T-cell (primary cell): ENCODE measurements at regions not wholly inside any gene's neighbourhood (a gene's known extent, or its start where the extent isn't known, plus 50 kb on each side); places are given as distances from the start of the nearest gene placed in this dataset.

Experiments used
- ATAC-seq, 4 experiments: fragments of 200-7000 bp in 3 of 4; fragments of 150-1000 bp in 1 of 4; cut with Tn5 transposase; replicated peaks in 1 of 4; 1 replicate in 3 of 4; 2 replicates in 1 of 4; pipeline ENCODE4 v1.10.0; 2021; ENCODE audit warnings: moderate library complexity in 3 of 4, mild to moderate bottlenecking in 2 of 4, moderate number of reproducible peaks in 1 of 4
- CTCF ChIA-PET, 2 donors: fragments of 300-600 bp; sonication (Branson Sonifier 250); formaldehyde crosslinking; loops; one replicate each; lab custom pipeline; 2022; ENCODE audit warnings: antibody characterized with exemption in 2 of 2; lab: Charles Lee
- POLR2A ChIA-PET, 2 donors: fragments of 300-600 bp; sonication (Branson Sonifier 250); formaldehyde crosslinking; loops; one replicate each; lab custom pipeline; 2022; ENCODE audit warnings: antibody characterized with exemption in 2 of 2; lab: Charles Lee
- DNase-seq, 35 experiments: peaks; one replicate each; pipeline versions ENCODE4 v3.0.0 to v3.0.0-alpha.2; 2013 to 2023
- H3K27ac ChIP-seq: one replicate; pipeline ENCODE4 v1.5.1; 2013; ENCODE audit warnings: low read length
- H3K27me3 ChIP-seq, 2 experiments: replicated peaks in 1 of 2; 1 replicate in 1 of 2; 2 replicates in 1 of 2; pipeline versions ENCODE4 v1.6.1 to v1.7.0; 2013; ENCODE audit warnings: low read length in 1 of 2, mixed read lengths in 1 of 2; ENCODE audit not compliant: control insufficient read depth in 2 of 2, insufficient read depth in 2 of 2; ENCODE audit errors: extremely low read depth in 1 of 2
- H3K36me3 ChIP-seq, 2 donors: 1 replicate in 1 of 2; 2 replicates in 1 of 2; pipeline versions ENCODE4 v1.6.1 to v1.7.0; 2013; ENCODE audit warnings: low read length in 1 of 2; ENCODE audit not compliant: control insufficient read depth in 2 of 2, insufficient read depth in 1 of 2; ENCODE audit errors: extremely low read depth in 1 of 2
- H3K4me1 ChIP-seq, 2 experiments: 1 replicate in 1 of 2; 2 replicates in 1 of 2; pipeline versions ENCODE4 v1.6.1 to v1.7.0; 2013; ENCODE audit warnings: low read length in 2 of 2, mixed read lengths in 1 of 2; ENCODE audit not compliant: insufficient read depth in 2 of 2, control insufficient read depth in 1 of 2; ENCODE audit errors: extremely low read depth in 1 of 2
- H3K4me3 ChIP-seq, 2 donors: 1 replicate in 1 of 2; 2 replicates in 1 of 2; pipeline versions ENCODE4 v1.5.1 to v1.7.0; 2013; ENCODE audit warnings: mild to moderate bottlenecking in 2 of 2, low read length in 1 of 2, moderate library complexity in 1 of 2; ENCODE audit not compliant: control insufficient read depth in 1 of 2; ENCODE audit errors: extremely low read depth in 1 of 2
- H3K9me3 ChIP-seq: 2 replicates; pipeline ENCODE4 v1.7.0; 2013
- H3K27ac Mint-ChIP-seq, 2 donors: one replicate each; pipeline ENCODE4 v1.8.0; 2020 to 2021; ENCODE audit warnings: mild to moderate bottlenecking in 2 of 2, mixed read lengths in 2 of 2
- H3K27me3 Mint-ChIP-seq, 2 donors: one replicate each; pipeline ENCODE4 v1.8.0; 2021 to 2022; ENCODE audit warnings: mixed read lengths in 2 of 2
- H3K36me3 Mint-ChIP-seq: one replicate; pipeline ENCODE4 v1.8.0; 2021; ENCODE audit warnings: mixed read lengths
- H3K4me1 Mint-ChIP-seq, 3 donors: one replicate each; pipeline ENCODE4 v1.8.0; 2020 to 2022; ENCODE audit warnings: mixed read lengths in 3 of 3, mild to moderate bottlenecking in 1 of 3
- H3K4me3 Mint-ChIP-seq, 3 donors: one replicate each; pipeline ENCODE4 v1.8.0; 2020 to 2022; ENCODE audit warnings: mild to moderate bottlenecking in 3 of 3, mixed read lengths in 3 of 3, moderate library complexity in 3 of 3
- H3K9me3 Mint-ChIP-seq, 3 donors: one replicate each; pipeline ENCODE4 v1.8.0; 2020 to 2022; ENCODE audit warnings: mixed read lengths in 3 of 3
- WGBS: methylation state at CpG from one replicate; pipeline ENCODE4 v1.1.5; 2013; ENCODE audit warnings: missing lambda C conversion rate; ENCODE audit not compliant: insufficient coverage; 5-methylcytosine and 5-hydroxymethylcytosine counted together

- no peak for ATAC-seq
- no CpG with 5 or more reads among the region's 2 CpGs for WGBS
- no peaks in the 10 kb centered on the region for H3K4me1 Mint-ChIP-seq
Observed at GRCh38 chr13:36518707-36519106, 86.4 kb downstream of the CCNA1 start.

GRCh38 chr13:36519432-36519831, 87.1 kb downstream of the CCNA1 start:
- H3K27ac Mint-ChIP-seq = no peak overlapping the region
- Histone ChIP-seq H3K36me3 (no peaks in the 10 kb centered on the region), H3K9me3 (no peaks in the 10 kb centered on the region), H3K4me1 (no peaks in the 10 kb centered on the region), H3K27me3 (no peaks in the 10 kb centered on the region), H3K27ac (no peak overlapping the region), H3K4me3 (no peak overlapping the region)
- peaks cover 1 to 4% of the 10 kb centered on the region in 2 donors for H3K27me3 Mint-ChIP-seq
- no peak overlapping the region for H3K4me3 Mint-ChIP-seq
- ATAC-seq (no peak), DNase-seq (no peak)
- no peaks in the 10 kb centered on the region for H3K36me3 Mint-ChIP-seq
- ChIA-PET POLR2A (no interaction called here), CTCF (no interaction called here)
- peaks cover 0 to 6% (median 0%) of the 10 kb centered on the region in 3 donors for H3K9me3 Mint-ChIP-seq
- H3K4me1 Mint-ChIP-seq = no peaks in the 10 kb centered on the region
- WGBS = no CpG with 5 or more reads among the region's 2 CpGs

More at GRCh38 chr13:36518707-36519106, 86.4 kb downstream of the CCNA1 start:
- H3K27me3 Mint-ChIP-seq = peaks cover 2 to 4% of the 10 kb centered on the region in 2 donors
- no peaks in the 10 kb centered on the region for H3K27me3 ChIP-seq
- H3K36me3 Mint-ChIP-seq = no peaks in the 10 kb centered on the region
- no peak for DNase-seq
- H3K4me3 Mint-ChIP-seq = no peak overlapping the region
- no peaks in the 10 kb centered on the region for H3K9me3 ChIP-seq
- H3K4me1 ChIP-seq = no peaks in the 10 kb centered on the region
- ChIA-PET POLR2A (no interaction called here), CTCF (no interaction called here)
- H3K4me3 ChIP-seq = no peak overlapping the region
- H3K9me3 Mint-ChIP-seq = peaks cover 0 to 6% (median 0%) of the 10 kb centered on the region in 3 donors
- H3K36me3 ChIP-seq = no peaks in the 10 kb centered on the region
- no peak overlapping the region for H3K27ac ChIP-seq
- no peak overlapping the region for H3K27ac Mint-ChIP-seq

- ChIA-PET CTCF (no interaction called here), POLR2A (no interaction called here)
- no peaks in the 10 kb centered on the region for H3K27me3 ChIP-seq
- H3K4me3 ChIP-seq = no peak overlapping the region
- H3K4me1 Mint-ChIP-seq = no peaks in the 10 kb centered on the region
- H3K27me3 Mint-ChIP-seq = peaks cover 0 to 4% of the 10 kb centered on the region in 2 donors
- no peak for ATAC-seq
- peaks cover 0 to 6% (median 0%) of the 10 kb centered on the region in 3 donors for H3K9me3 Mint-ChIP-seq
- no peak overlapping the region for H3K27ac ChIP-seq
- no CpG with 5 or more reads among the region's 2 CpGs for WGBS
- no peaks in the 10 kb centered on the region for H3K36me3 Mint-ChIP-seq
- no peaks in the 10 kb centered on the region for H3K4me1 ChIP-seq
- H3K36me3 ChIP-seq = no peaks in the 10 kb centered on the region
- no peak overlapping the region for H3K27ac Mint-ChIP-seq
- no peaks in the 10 kb centered on the region for H3K9me3 ChIP-seq
- no peak overlapping the region for H3K4me3 Mint-ChIP-seq
- no peak for DNase-seq
Observed at GRCh38 chr13:36520111-36520510, 87.8 kb downstream of the CCNA1 start.

GRCh38 chr13:36526897-36527296, 94.6 kb downstream of the CCNA1 start:
- H3K4me1 ChIP-seq = no peaks in the 10 kb centered on the region
- Mint-ChIP-seq H3K9me3 (peaks cover 0 to 2% (median 0%) of the 10 kb centered on the region in 3 donors), H3K27ac (no peak overlapping the region), H3K36me3 (no peaks in the 10 kb centered on the region), H3K4me1 (no peaks in the 10 kb centered on the region), H3K27me3 (no peaks in the 10 kb centered on the region), H3K4me3 (no peak overlapping the region)
- ChIA-PET POLR2A (no interaction called here), CTCF (no interaction called here)
- ATAC-seq (no peak), DNase-seq (no peak)
- no peaks in the 10 kb centered on the region for H3K27me3 ChIP-seq
- WGBS = no CpG with 5 or more reads among the region's 1 CpG
- H3K9me3 ChIP-seq = no peaks in the 10 kb centered on the region
- H3K27ac ChIP-seq = no peak overlapping the region
- H3K36me3 ChIP-seq = no peaks in the 10 kb centered on the region
- no peak overlapping the region for H3K4me3 ChIP-seq

- Mint-ChIP-seq H3K4me1 (no peaks in the 10 kb centered on the region), H3K27me3 (no peaks in the 10 kb centered on the region)
- CTCF ChIA-PET = interaction anchor here in 1 of 2 donors (0.6 kb wide), 1 partner anchor 14 kb away, joined by 5 read pairs; no protein-coding TSS in a partner anchor
Observed at GRCh38 chr13:36528105-36528504, 95.8 kb downstream of the CCNA1 start.

GRCh38 chr13:36530050-36530789, 97.9 kb downstream of the CCNA1 start:
- H3K9me3 Mint-ChIP-seq = peaks cover 0 to 4% (median 2%) of the 10 kb centered on the region in 3 donors
- ChIA-PET POLR2A (no interaction called here), CTCF (no interaction called here)
- H3K4me1 Mint-ChIP-seq = no peaks in the 10 kb centered on the region
- H3K9me3 ChIP-seq = no peaks in the 10 kb centered on the region
- no peaks in the 10 kb centered on the region for H3K27me3 Mint-ChIP-seq
- H3K27ac ChIP-seq = no peak overlapping the region
- H3K27me3 ChIP-seq = no peaks in the 10 kb centered on the region
- H3K4me3 Mint-ChIP-seq = no peak overlapping the region
- 55% methylated on average over 2 of the region's 4 CpGs for WGBS
- H3K4me3 ChIP-seq = no peak overlapping the region
- ATAC-seq (no peak), DNase-seq (no peak)
- no peaks in the 10 kb centered on the region for H3K36me3 ChIP-seq
- H3K4me1 ChIP-seq = no peaks in the 10 kb centered on the region
- no peak overlapping the region for H3K27ac Mint-ChIP-seq
- H3K36me3 Mint-ChIP-seq = no peaks in the 10 kb centered on the region

More at GRCh38 chr13:36528105-36528504, 95.8 kb downstream of the CCNA1 start:
- POLR2A ChIA-PET = no interaction called here
- Histone ChIP-seq H3K36me3 (no peaks in the 10 kb centered on the region), H3K9me3 (no peaks in the 10 kb centered on the region), H3K4me3 (no peak overlapping the region), H3K27me3 (no peaks in the 10 kb centered on the region), H3K4me1 (no peaks in the 10 kb centered on the region), H3K27ac (no peak overlapping the region)
- ATAC-seq (no peak), DNase-seq (no peak)
- Mint-ChIP-seq H3K36me3 (no peaks in the 10 kb centered on the region), H3K27ac (no peak overlapping the region), H3K4me3 (no peak overlapping the region), H3K9me3 (peaks cover 0 to 2% (median 0%) of the 10 kb centered on the region in 3 donors)
- 83% methylated on average over 3 of the region's 8 CpGs for WGBS
